ENCODE measurements at regions not wholly inside any gene's neighbourhood (a gene's known extent, or its start where the extent isn't known, plus 50 kb on each side); places are given as distances from the start of the nearest gene placed in this dataset.
"Not testable (repeated sequence)": the region's sequence is repeated elsewhere in the genome, so short reads cannot be mapped to it uniquely, and the experiment has no call there.

DNA sequence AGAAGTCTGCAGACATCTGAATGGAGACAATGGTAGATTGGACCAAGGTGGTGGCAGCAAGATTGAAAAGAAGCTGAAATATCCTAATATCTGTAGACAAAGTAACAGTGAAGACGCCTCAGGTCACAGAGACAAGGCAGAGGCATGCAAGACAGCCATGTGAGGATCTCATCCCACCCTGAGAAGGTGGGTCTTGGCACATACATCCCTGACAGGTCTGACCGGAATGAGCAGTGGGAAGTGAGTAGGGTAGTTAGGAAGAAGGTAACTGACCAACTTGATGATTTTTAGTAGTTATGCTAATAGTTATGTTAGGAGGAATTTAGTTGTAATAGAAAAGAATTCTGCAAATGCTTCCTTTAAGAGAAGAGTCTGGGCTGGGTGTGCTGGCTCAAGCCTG is 229.6 kb downstream of the NDUFS4 start:
- H3K4me3 ChIP-seq (ENCODE audit: control insufficient read depth in 1 of 2, extremely low read depth in 1 of 2, low read length in 1 of 2): no peak overlapping the region
- 88% methylated on average over 2 of the region's 2 CpGs for WGBS (ENCODE audit: insufficient coverage)

GRCh38 chr5:53792338-53792737 is 231.9 kb downstream of the NDUFS4 start:
- no peak overlapping the region for H3K4me3 Mint-ChIP-seq
- Histone ChIP-seq H3K36me3 (ENCODE audit: control insufficient read depth in 2 of 2, extremely low read depth in 1 of 2, insufficient read depth in 1 of 2, low read length in 1 of 2) (no peaks in the 10 kb centered on the region), H3K27ac (ENCODE audit: low read length) (no peak overlapping the region), H3K4me1 (ENCODE audit: control insufficient read depth in 1 of 2, extremely low read depth in 1 of 2, insufficient read depth in 2 of 2, low read length in 2 of 2) (no peaks in the 10 kb centered on the region), H3K4me3 (ENCODE audit: control insufficient read depth in 1 of 2, extremely low read depth in 1 of 2, low read length in 1 of 2) (no peak overlapping the region), H3K9me3 (no peaks in the 10 kb centered on the region), H3K27me3 (replicated peaks in 1 of 2; ENCODE audit: control insufficient read depth in 2 of 2, extremely low read depth in 1 of 2, insufficient read depth in 2 of 2, low read length in 1 of 2) (peaks cover 0 to 2% of the 10 kb centered on the region in 2 experiments)
- H3K9me3 Mint-ChIP-seq: peaks cover 9 to 12% (median 11%) of the 10 kb centered on the region in 3 donors
- ATAC-seq (replicated peaks in 1 of 4): no peak
- no peaks in the 10 kb centered on the region for H3K36me3 Mint-ChIP-seq
- H3K4me1 Mint-ChIP-seq: no peaks in the 10 kb centered on the region
- ChIA-PET CTCF (no interaction called here), POLR2A (interaction anchor here in 1 of 2 donors (0.7 kb wide), 1 partner anchor 741 kb away, joined by 7 read pairs; no protein-coding TSS in a partner anchor)
- H3K27ac Mint-ChIP-seq: no peak overlapping the region
- no peak for DNase-seq
- 60% methylated on average over 1 of the region's 2 CpGs for WGBS (ENCODE audit: insufficient coverage)
- H3K27me3 Mint-ChIP-seq: peaks cover 0 to 4% of the 10 kb centered on the region in 2 donors

More for the DNA sequence above, 229.6 kb downstream of the NDUFS4 start:
- DNase-seq (no peak), ATAC-seq (replicated peaks in 1 of 4) (no peak)
- CTCF ChIA-PET: no interaction called here
- Histone ChIP-seq H3K27me3 (replicated peaks in 1 of 2; ENCODE audit: control insufficient read depth in 2 of 2, extremely low read depth in 1 of 2, insufficient read depth in 2 of 2, low read length in 1 of 2) (no peaks in the 10 kb centered on the region), H3K27ac (ENCODE audit: low read length) (no peak overlapping the region), H3K4me1 (ENCODE audit: control insufficient read depth in 1 of 2, extremely low read depth in 1 of 2, insufficient read depth in 2 of 2, low read length in 2 of 2) (no peaks in the 10 kb centered on the region), H3K9me3 (no peaks in the 10 kb centered on the region), H3K36me3 (ENCODE audit: control insufficient read depth in 2 of 2, extremely low read depth in 1 of 2, insufficient read depth in 1 of 2, low read length in 1 of 2) (no peaks in the 10 kb centered on the region)
- peaks cover 0 to 9% of the 10 kb centered on the region in 2 donors for H3K27me3 Mint-ChIP-seq
- H3K36me3 Mint-ChIP-seq: no peaks in the 10 kb centered on the region
- no peak overlapping the region for H3K27ac Mint-ChIP-seq
- peaks cover 9 to 12% (median 11%) of the 10 kb centered on the region in 3 donors for H3K9me3 Mint-ChIP-seq
- no peaks in the 10 kb centered on the region for H3K4me1 Mint-ChIP-seq
- no peak overlapping the region for H3K4me3 Mint-ChIP-seq
- POLR2A ChIA-PET: no interaction called here

- H3K27me3 ChIP-seq (replicated peaks in 1 of 2; ENCODE audit: control insufficient read depth in 2 of 2, extremely low read depth in 1 of 2, insufficient read depth in 2 of 2, low read length in 1 of 2): peaks cover 0 to 11% of the 10 kb centered on the region in 2 experiments
- DNase-seq; H3K27ac Mint-ChIP-seq; H3K36me3 Mint-ChIP-seq; H3K4me1 Mint-ChIP-seq; H3K36me3 ChIP-seq (ENCODE audit: control insufficient read depth in 2 of 2, extremely low read depth in 1 of 2, insufficient read depth in 1 of 2, low read length in 1 of 2); H3K9me3 ChIP-seq; CTCF ChIA-PET; H3K4me3 Mint-ChIP-seq; POLR2A ChIA-PET; H3K9me3 Mint-ChIP-seq; H3K4me1 ChIP-seq (ENCODE audit: control insufficient read depth in 1 of 2, extremely low read depth in 1 of 2, insufficient read depth in 2 of 2, low read length in 2 of 2); H3K27ac ChIP-seq (ENCODE audit: low read length); ATAC-seq (replicated peaks in 1 of 4); H3K4me3 ChIP-seq (ENCODE audit: control insufficient read depth in 1 of 2, extremely low read depth in 1 of 2, low read length in 1 of 2): not testable (repeated sequence)
- H3K27me3 Mint-ChIP-seq: peaks cover 8 to 15% of the 10 kb centered on the region in 2 donors
- WGBS (ENCODE audit: insufficient coverage): 60% methylated on average over 6 of the region's 9 CpGs
Measured at GRCh38 chr5:53799644-53800043, 239.2 kb downstream of the NDUFS4 start.

DNA sequence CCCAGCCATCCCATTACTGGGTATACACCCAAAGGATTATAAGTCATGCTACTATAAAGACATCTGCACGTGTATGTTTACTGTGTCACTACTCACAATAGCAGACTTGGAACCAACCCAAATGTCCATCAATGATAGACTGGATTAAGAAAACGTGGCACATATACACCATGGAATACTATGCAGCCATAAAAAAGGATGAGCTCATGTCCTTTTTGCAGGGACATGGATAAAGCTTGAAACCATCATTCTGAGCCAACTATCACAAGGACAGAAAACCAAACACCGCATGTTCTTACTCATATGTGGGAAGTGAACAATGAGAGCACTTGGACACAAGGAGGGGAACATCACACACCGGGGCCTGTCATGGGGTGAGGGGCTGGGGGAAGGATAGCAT is 248.0 kb downstream of the NDUFS4 start:
- ATAC-seq (replicated peaks in 1 of 4); H3K9me3 ChIP-seq; H3K36me3 ChIP-seq (ENCODE audit: control insufficient read depth in 2 of 2, extremely low read depth in 1 of 2, insufficient read depth in 1 of 2, low read length in 1 of 2); H3K27ac Mint-ChIP-seq; H3K4me3 ChIP-seq (ENCODE audit: control insufficient read depth in 1 of 2, extremely low read depth in 1 of 2, low read length in 1 of 2); H3K4me1 ChIP-seq (ENCODE audit: control insufficient read depth in 1 of 2, extremely low read depth in 1 of 2, insufficient read depth in 2 of 2, low read length in 2 of 2); H3K4me1 Mint-ChIP-seq; H3K27me3 ChIP-seq (replicated peaks in 1 of 2; ENCODE audit: control insufficient read depth in 2 of 2, extremely low read depth in 1 of 2, insufficient read depth in 2 of 2, low read length in 1 of 2); H3K4me3 Mint-ChIP-seq; DNase-seq; H3K27me3 Mint-ChIP-seq; H3K36me3 Mint-ChIP-seq; H3K27ac ChIP-seq (ENCODE audit: low read length); H3K9me3 Mint-ChIP-seq; CTCF ChIA-PET; POLR2A ChIA-PET: not testable (repeated sequence)
- 58% methylated on average over 2 of the region's 4 CpGs for WGBS (ENCODE audit: insufficient coverage)

- Histone ChIP-seq H3K36me3 (ENCODE audit: control insufficient read depth in 2 of 2, extremely low read depth in 1 of 2, insufficient read depth in 1 of 2, low read length in 1 of 2) (no peaks in the 10 kb centered on the region), H3K27me3 (replicated peaks in 1 of 2; ENCODE audit: control insufficient read depth in 2 of 2, extremely low read depth in 1 of 2, insufficient read depth in 2 of 2, low read length in 1 of 2) (no peaks in the 10 kb centered on the region), H3K4me1 (ENCODE audit: control insufficient read depth in 1 of 2, extremely low read depth in 1 of 2, insufficient read depth in 2 of 2, low read length in 2 of 2) (no peaks in the 10 kb centered on the region), H3K4me3 (ENCODE audit: control insufficient read depth in 1 of 2, extremely low read depth in 1 of 2, low read length in 1 of 2) (no peak overlapping the region), H3K9me3 (no peaks in the 10 kb centered on the region), H3K27ac (ENCODE audit: low read length) (no peak overlapping the region)
- DNase-seq (no peak), ATAC-seq (replicated peaks in 1 of 4) (no peak)
- no peaks in the 10 kb centered on the region for H3K9me3 Mint-ChIP-seq
- H3K4me1 Mint-ChIP-seq: no peaks in the 10 kb centered on the region
- H3K36me3 Mint-ChIP-seq: no peaks in the 10 kb centered on the region
- H3K27ac Mint-ChIP-seq: no peak overlapping the region
- no CpG with 5 or more reads among the region's 2 CpGs for WGBS (ENCODE audit: insufficient coverage)
- no peak overlapping the region for H3K4me3 Mint-ChIP-seq
- POLR2A ChIA-PET: no interaction called here
- CTCF ChIA-PET: no interaction called here
- peaks cover 6 to 12% of the 10 kb centered on the region in 2 donors for H3K27me3 Mint-ChIP-seq
Measured at GRCh38 chr5:53814819-53815218, 254.4 kb downstream of the NDUFS4 start.

GRCh38 chr5:53815471-53815870 is 255.0 kb downstream of the NDUFS4 start:
- no CpG with 5 or more reads among the region's 2 CpGs for WGBS (ENCODE audit: insufficient coverage)
- DNase-seq: no peak

DNA sequence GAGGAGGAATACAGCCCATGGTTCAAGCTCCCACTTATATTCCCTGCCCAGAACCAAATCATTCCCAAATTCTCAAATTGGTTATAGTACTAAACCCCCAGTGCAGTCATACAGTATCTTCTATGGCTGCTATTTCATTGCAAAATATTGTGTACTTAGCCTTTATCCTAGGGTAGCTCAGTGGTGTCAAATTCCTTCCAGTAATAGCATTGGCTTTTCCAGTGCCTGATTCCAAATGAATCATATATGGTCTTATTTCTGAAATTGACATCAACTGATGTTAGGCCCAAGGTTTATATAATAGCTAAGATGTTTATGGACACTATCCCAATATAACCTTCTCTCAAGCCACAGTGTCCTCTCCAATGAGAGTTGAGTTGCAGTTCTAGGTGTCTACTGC is 256.7 kb downstream of the NDUFS4 start:
- H3K27ac Mint-ChIP-seq: no peak overlapping the region
- no peak overlapping the region for H3K4me3 Mint-ChIP-seq
- no peaks in the 10 kb centered on the region for H3K9me3 ChIP-seq
- no peak overlapping the region for H3K27ac ChIP-seq (ENCODE audit: low read length)
- no peak overlapping the region for H3K4me3 ChIP-seq (ENCODE audit: control insufficient read depth in 1 of 2, extremely low read depth in 1 of 2, low read length in 1 of 2)
- DNase-seq (no peak), ATAC-seq (replicated peaks in 1 of 4) (no peak)
- no peaks in the 10 kb centered on the region for H3K36me3 ChIP-seq (ENCODE audit: control insufficient read depth in 2 of 2, extremely low read depth in 1 of 2, insufficient read depth in 1 of 2, low read length in 1 of 2)
- no peaks in the 10 kb centered on the region for H3K4me1 ChIP-seq (ENCODE audit: control insufficient read depth in 1 of 2, extremely low read depth in 1 of 2, insufficient read depth in 2 of 2, low read length in 2 of 2)
- H3K27me3 ChIP-seq (replicated peaks in 1 of 2; ENCODE audit: control insufficient read depth in 2 of 2, extremely low read depth in 1 of 2, insufficient read depth in 2 of 2, low read length in 1 of 2): no peaks in the 10 kb centered on the region
- ChIA-PET CTCF (no interaction called here), POLR2A (no interaction called here)
- H3K27me3 Mint-ChIP-seq: peaks cover 7 to 12% of the 10 kb centered on the region in 2 donors
- H3K36me3 Mint-ChIP-seq: no peaks in the 10 kb centered on the region
- no peaks in the 10 kb centered on the region for H3K4me1 Mint-ChIP-seq
- H3K9me3 Mint-ChIP-seq: no peaks in the 10 kb centered on the region

More at GRCh38 chr5:53815471-53815870, 255.0 kb downstream of the NDUFS4 start:
- Histone ChIP-seq H3K36me3 (ENCODE audit: control insufficient read depth in 2 of 2, extremely low read depth in 1 of 2, insufficient read depth in 1 of 2, low read length in 1 of 2) (no peaks in the 10 kb centered on the region), H3K4me3 (ENCODE audit: control insufficient read depth in 1 of 2, extremely low read depth in 1 of 2, low read length in 1 of 2) (no peak overlapping the region), H3K27me3 (replicated peaks in 1 of 2; ENCODE audit: control insufficient read depth in 2 of 2, extremely low read depth in 1 of 2, insufficient read depth in 2 of 2, low read length in 1 of 2) (no peaks in the 10 kb centered on the region), H3K4me1 (ENCODE audit: control insufficient read depth in 1 of 2, extremely low read depth in 1 of 2, insufficient read depth in 2 of 2, low read length in 2 of 2) (no peaks in the 10 kb centered on the region), H3K27ac (ENCODE audit: low read length) (no peak overlapping the region), H3K9me3 (no peaks in the 10 kb centered on the region)
- ChIA-PET CTCF (no interaction called here), POLR2A (no interaction called here)
- Mint-ChIP-seq H3K27me3 (peaks cover 6 to 12% of the 10 kb centered on the region in 2 donors), H3K4me1 (no peaks in the 10 kb centered on the region), H3K4me3 (no peak overlapping the region), H3K27ac (no peak overlapping the region), H3K36me3 (no peaks in the 10 kb centered on the region), H3K9me3 (no peaks in the 10 kb centered on the region)
- ATAC-seq (replicated peaks in 1 of 4): no peak
